ENCODE measurements at regions not wholly inside any gene's neighbourhood (a gene's known extent, or its start where the extent isn't known, plus 50 kb on each side); places are given as distances from the start of the nearest gene placed in this dataset.

DNA sequence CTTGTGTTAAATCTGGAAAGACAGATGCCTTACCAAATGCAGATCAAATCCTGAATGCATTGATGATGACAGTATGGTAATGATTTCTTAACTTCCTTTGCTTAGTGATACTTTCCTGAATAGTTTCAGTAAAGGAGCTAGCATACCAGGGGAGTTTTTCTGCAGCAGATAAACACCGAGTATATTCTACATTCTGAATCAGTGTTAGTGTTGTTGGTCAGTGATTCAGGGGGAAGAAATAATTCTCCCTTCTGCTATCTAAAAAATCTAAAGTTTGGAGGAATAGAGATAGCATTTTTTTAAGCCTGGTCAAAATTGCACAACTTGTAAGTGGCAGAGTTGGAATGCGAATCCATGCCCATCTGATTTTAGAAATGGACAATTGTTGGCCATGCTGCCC is 512.2 kb upstream of the MARCKS start:
- DNase-seq (ENCODE audit: low read depth): no peak

GRCh38 chr6:113347436-113347835 is 509.7 kb upstream of the MARCKS start:
- DNase-seq (ENCODE audit: low read depth): no peak

DNA sequence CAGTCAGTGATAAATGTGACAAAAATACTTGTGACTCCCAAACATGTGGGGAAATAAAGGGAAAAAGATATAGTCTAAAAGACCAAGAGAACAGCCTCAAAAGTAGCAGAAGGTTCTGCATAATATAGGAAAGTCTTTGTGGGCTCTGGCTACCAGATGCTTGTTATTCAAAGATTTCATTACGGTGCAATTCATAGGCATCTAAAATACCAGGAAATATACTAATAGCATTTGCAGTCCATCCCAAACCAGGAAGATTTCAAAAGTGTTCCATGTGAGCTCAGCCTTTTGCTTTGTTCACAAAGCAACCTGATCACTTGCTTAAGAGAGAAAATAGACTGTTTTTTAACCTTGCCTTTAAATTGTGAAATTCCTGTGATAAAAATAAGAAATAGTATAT is 506.7 kb upstream of the MARCKS start:
- DNase-seq (ENCODE audit: low read depth): no peak

GRCh38 chr6:113351173-113351834 is 505.8 kb upstream of the MARCKS start:
- no peak for DNase-seq (ENCODE audit: low read depth)

DNA sequence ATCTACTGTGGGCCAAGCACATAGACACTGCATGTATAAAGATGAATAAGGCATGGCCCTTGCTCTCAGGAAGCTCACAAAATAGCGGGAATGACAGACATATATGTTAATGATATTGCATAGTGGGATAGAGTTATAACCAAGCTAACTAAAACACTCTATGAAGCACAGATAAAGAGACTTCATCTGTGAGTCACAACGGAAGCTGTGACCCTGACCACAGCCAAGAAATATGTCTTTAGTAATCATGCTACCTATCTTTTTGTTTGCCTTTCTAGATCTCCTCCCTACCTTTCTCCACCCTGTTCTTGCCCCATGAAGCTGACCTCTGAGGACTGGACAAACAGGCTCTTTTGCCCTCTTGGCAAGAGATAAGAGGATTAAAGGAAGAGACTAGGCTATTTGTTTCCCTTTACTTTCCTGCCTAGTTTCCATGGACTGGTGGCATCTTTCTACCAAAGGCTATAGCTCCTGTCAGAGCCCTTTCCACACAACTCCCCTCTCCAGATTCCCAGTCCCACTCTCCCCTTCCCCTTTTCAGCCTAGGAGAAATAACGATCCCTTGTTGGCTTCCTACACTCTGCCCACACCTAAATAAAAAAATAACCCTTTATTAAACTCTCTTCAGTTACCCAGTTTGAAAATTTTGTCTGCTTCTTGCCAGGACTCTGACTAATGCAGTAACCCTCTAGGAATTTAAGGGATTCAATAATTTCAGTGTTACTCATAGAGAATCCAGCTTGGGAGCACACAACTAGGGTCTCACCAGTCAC is 504.9 kb upstream of the MARCKS start:
- no peak for DNase-seq (ENCODE audit: low read depth)

- DNase-seq (ENCODE audit: low read depth): no peak
These were observed 504.3 kb upstream of the MARCKS start for GRCh38 chr6:113352831-113353230.

DNA sequence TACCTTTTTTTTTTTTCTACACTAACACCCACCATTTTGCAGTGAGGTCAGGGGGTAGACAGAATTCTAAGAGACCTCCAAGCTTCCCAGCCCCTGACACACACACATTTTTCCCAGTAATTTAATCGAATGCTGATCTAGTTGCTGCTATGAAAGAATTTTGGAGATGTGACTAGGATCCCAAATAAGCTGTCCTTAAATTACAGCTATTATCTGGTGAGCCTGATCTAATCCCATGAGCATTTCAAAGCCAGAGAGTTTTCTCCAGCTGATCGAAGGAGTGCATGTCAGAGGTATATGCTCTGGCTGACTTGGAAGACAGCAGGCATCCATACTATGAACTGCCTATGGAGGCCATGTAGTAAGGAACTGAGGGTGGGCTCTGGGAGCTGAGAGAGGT is 503.8 kb upstream of the MARCKS start:
- DNase-seq (ENCODE audit: low read depth): no peak

DNA sequence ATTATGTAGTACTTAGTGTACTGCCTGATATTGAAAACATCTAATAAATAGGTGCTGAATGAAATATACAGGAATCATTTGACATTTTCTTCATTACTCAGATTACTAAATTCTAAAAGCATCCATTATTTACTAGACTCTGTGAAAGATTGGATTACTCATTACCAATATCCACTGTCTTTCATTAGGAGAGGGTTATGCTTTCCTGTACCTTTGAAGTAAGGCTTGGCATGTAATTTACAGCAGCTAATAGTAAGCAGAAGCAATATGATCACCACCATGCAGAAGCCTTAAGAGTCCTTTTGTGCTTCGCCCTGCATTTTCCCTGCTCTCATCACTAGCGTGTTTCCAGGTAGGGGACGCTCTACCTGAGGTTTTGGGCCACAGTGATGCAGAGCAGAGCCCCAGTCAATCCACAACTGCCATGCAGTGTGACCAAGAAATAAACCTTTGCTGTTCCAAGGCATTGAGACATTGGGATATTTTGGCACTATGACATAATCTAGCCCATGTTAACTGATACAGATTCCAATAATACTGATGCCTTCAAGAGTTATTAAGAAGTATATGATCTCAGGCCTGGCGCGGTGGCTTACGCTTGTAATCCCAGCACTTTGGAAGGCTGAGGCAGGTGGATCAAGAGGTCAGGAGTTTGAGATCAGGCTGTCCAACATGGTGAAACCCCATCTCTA is 502.8 kb upstream of the MARCKS start:
- DNase-seq (ENCODE audit: low read depth): no peak

DNA sequence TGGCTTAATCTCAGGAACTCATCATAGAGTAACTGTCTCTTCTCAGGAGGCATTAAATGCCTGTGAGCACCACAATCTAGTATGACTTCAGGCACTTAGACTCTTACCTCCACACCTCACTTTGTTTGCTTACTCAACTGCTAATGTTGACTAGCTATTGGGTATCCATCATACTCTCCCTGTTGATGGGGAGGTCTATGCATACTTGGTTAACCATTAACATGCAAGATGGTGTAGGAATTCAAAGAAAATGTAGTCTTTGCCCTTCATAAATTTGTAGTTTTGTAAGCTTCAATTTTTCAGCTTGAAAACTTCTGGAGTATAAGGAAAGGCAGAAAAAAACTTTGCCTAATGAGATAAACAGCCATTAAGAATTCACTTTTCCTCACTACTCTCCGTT is 501.0 kb upstream of the MARCKS start:
- no peak for DNase-seq (ENCODE audit: low read depth)

DNA sequence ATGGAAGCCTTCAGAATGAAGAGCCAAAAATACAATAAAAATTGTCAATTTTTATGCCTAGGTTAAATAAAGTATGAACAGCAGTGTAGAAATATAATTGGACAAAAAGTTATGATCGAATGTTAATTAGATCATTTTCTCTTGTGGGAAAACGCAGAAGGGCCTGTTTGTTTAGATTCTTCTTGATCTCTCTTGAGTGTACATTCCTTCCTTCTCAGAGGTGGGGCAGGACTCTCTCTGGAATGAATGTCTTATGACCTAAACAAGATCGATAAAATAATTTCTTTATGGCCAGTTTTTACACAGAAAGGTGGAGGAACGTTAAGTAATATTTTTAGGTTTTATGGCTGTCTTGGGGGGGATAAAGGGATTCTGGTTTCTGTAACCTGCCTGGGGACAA is 500.1 kb upstream of the MARCKS start:
- DNase-seq (ENCODE audit: low read depth): no peak

DNA sequence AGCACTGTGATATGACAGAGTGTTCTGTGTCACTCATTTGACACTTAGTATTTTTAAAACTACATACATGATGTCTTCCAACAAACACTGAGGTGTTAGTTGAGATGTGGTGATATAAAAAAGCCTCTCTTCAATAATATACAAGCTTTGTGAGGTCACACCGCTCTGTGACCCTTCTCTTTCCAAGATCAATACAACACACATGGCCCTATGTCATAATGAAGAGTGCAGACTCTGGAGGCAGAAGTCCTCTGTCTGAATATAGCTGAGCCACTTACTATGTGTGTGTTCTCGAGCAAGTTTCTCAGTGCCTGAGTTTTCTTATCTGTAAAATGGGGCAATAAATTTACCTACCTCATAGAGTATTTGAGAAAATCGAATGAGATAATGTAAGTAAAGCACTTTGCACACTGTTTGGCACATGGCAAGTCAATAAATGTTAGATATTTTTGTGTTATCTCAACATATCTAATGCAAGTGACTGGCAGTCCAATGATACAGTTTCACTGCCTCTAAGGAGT is 499.0 kb upstream of the MARCKS start:
- DNase-seq (ENCODE audit: low read depth): no peak

DNA sequence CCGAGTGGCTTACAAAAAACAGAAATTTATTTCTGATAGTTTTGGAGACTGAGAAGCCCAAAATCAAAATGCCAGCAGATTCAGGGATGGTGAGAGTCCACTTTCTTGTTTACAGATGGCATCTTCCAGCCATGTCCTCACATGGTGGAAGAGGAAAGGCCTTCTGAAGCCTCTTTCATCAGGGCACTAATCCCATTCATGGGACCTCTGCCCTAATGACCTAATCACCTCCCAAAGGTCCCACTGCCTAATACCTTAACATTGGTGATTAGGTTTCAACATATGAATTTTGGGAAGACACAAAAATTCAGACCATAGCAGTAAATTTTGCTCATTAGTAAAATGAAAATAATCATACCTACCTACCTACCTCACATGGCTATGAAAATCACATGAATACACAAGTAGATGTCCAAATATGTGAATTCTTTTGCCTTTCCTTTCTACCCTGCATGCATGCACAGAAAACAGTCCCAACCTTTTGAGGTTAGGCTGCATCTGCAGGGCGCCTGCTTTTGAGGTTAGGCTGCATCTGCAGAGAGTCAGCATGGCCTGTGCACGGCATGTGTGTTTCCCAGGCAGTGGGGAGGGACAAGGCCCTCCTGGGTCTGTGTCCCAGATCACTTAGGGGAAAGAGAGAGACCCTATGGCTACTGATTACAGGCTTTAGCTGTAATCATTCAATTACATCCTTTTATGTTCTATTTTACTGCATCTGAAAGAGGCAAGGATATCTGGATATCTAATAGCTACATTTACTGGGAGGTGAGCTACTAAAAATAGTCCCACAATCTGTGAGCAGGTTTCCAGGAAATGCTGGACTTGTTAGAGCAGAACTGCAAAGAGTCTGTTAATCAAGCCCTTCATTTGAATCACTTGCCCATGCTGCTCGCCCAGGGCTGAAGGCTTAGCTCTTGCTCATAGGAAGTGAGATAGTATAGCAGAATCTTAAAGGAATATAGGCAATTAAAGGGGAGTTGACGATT is 497.7 kb upstream of the MARCKS start:
- no peak for DNase-seq (ENCODE audit: low read depth)

- no peak for DNase-seq (ENCODE audit: low read depth)
These were observed 496.0 kb upstream of the MARCKS start for GRCh38 chr6:113361014-113361645.

DNA sequence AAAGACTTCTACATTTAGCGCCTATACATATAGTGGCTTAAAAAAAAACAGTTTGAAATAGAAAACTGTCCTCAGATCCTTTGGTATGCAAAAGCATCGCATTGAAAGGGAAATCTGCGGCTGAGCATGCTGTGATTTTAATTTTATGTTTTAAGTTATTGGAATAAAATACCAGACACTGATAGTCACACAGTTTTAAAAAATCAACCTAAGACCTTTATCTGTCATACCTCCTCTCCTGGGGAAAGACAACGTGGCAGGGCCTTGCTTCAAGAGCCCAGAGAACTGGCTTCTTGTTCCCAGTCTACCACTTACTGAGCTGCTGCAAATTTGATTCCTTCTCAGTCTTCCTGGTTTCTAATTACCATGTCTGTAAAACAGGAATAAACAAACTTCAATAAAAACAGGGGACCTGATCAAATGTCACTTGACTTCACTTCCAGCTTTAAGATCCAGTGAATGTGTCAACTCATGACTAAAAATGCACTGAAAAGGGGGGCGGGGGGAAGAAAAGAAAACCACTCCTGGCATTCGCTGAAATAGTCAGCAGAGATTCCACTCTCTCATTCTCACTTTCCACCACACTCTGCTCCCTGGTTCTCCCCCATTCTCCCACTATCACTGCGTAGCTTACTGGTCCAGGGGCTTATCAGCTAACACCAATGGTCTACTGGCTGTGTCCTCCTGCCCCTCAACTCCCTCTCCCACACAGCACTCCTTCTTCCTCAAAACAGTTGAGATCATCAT is 494.7 kb upstream of the MARCKS start:
- DNase-seq (ENCODE audit: low read depth): no peak

GRCh38 chr6:113363048-113363798 is 493.9 kb upstream of the MARCKS start:
- DNase-seq (ENCODE audit: low read depth): no peak

- no peak for DNase-seq (ENCODE audit: low read depth)
These were observed 493.3 kb upstream of the MARCKS start for GRCh38 chr6:113363866-113364265.

- no peak for DNase-seq (ENCODE audit: low read depth)
These were observed 492.4 kb upstream of the MARCKS start for GRCh38 chr6:113364766-113365165.

GRCh38 chr6:113365191-113365590 is 492.0 kb upstream of the MARCKS start:
- DNase-seq (ENCODE audit: low read depth): no peak

DNA sequence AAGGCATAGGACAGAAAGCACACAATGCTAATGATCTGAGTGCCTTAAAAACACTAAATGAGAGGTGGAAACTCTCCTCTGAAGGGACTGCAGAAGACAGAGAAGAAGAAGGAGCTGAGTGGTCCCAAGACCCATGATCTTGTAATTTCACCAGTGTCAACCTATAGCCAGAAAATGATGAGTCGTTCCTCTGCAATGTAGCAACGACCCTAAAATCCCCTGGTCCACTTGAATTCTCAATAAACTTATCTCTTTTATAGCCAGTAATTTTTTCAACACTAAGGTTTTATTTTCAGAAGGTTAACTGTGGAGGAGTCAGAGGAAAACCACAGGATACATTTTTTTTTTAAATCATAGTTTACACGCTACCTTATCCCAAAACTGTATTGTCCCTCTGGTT is 490.6 kb upstream of the MARCKS start:
- no peak for DNase-seq (ENCODE audit: low read depth)

Data from stromal cell of bone marrow (primary cell).